Right lobe of liver (tissue), 6 donors: ENCODE measurements at regions not wholly inside any gene's neighbourhood (a gene's known extent, or its start where the extent isn't known, plus 50 kb on each side); places are given as distances from the start of the nearest gene placed in this dataset.
"Not testable (repeated sequence)": the region's sequence is repeated elsewhere in the genome, so short reads cannot be mapped to it uniquely, and the experiment has no call there.

Experiments
- ATAC-seq, 4 donors: fragments of 200-7000 bp; cut with Tn5 transposase; one replicate each; pipeline ENCODE4 v1.9.1; 2020; ENCODE audit warnings: mild to moderate bottlenecking in 4 of 4, moderate library complexity in 4 of 4
- DNase-seq, 3 donors: peaks; one replicate each; pipeline ENCODE4 v3.0.0-alpha.2; 2020
- H3K27ac ChIP-seq, 3 donors: fragments of 200-600 bp; one replicate each; pipeline ENCODE4 v1.8.0; 2022
- H3K27me3 ChIP-seq, 2 donors: fragments of 200-600 bp; one replicate each; pipeline ENCODE4 v1.8.0; 2022
- H3K36me3 ChIP-seq, 4 donors: fragments of 200-600 bp; sonication (generic) in 1 of 4; one replicate each; pipeline versions ENCODE4 v1.5.1 to v1.8.0; 2017 to 2022; ENCODE audit warnings: control low read depth in 1 of 4
- H3K4me1 ChIP-seq, 4 donors: fragments of 200-600 bp; sonication (generic) in 1 of 4; one replicate each; pipeline versions ENCODE4 v1.5.1 to v1.8.0; 2017 to 2022; ENCODE audit warnings: control low read depth in 1 of 4
- H3K4me3 ChIP-seq, 3 donors: fragments of 200-600 bp; one replicate each; pipeline ENCODE4 v1.8.0; 2022
- H3K9me3 ChIP-seq, 4 donors: fragments of 200-600 bp; sonication (generic) in 1 of 4; one replicate each; pipeline versions ENCODE4 v1.5.1 to v1.8.0; 2017 to 2022; ENCODE audit warnings: control low read depth in 1 of 4
- CTCF ChIP-seq, 4 donors: fragments of 200-600 bp in 3 of 4; fragments of 450-650 bp in 1 of 4; IDR thresholded peaks; one replicate each; pipeline versions ENCODE4 v1.5.1 to v1.8.0; 2016 to 2022; ENCODE audit warnings: antibody characterized with exemption in 4 of 4, mild to moderate bottlenecking in 2 of 4
- POLR2A ChIP-seq: fragments of 450-650 bp; IDR thresholded peaks from one replicate; pipeline ENCODE4 v1.6.1; 2017; ENCODE audit warnings: antibody characterized with exemption, mild to moderate bottlenecking
- WGBS: methylation state at CpG from one replicate; pipeline ENCODE4 v1.1.6; 2018; ENCODE audit warnings: low coverage, low lambda C conversion rate; ENCODE audit not compliant: insufficient coverage; ENCODE audit errors: missing lambda C conversion rate; 5-methylcytosine and 5-hydroxymethylcytosine counted together
- intact Hi-C, 2 donors: fragments of 100-400 bp; cut with DNase I; formaldehyde crosslinking; loops; one replicate each; pipeline versions ENCODE4 v1.11.2 to v1.14.1; 2022
- donor health status: DM: no; HTN: yes; CAD: no.
- donor health status: DM: no; HTN: no; CAD: no.
- donor health status: DM: no; HTN: no; CAD: no.
- donor health status: DM: no; HTN: yes; CAD: no.
- donor health status: DM: no; HTN: yes; CAD: no.

- WGBS, result 85% methylated on average over 7 of the region's 22 CpGs
- no peaks in the 10 kb centered on the region for H3K36me3 ChIP-seq
- no peak overlapping the region for H3K27ac ChIP-seq
- no peaks in the 10 kb centered on the region for H3K4me1 ChIP-seq
- intact Hi-C loops, result no loop called here
- no peaks in the 10 kb centered on the region for H3K27me3 ChIP-seq
- ATAC-seq (no peak), DNase-seq (peak in 2 of 3 donors; percentile 40 to 41)
- no peak for TF ChIP-seq CTCF (IDR thresholded peaks at IDR 0.05)
- no peak for TF ChIP-seq POLR2A
- H3K9me3 ChIP-seq, result no peaks in the 10 kb centered on the region
- no peak overlapping the region for H3K4me3 ChIP-seq
Measured at GRCh38 chr6:170139531-170139930, 151.3 kb downstream of the DLL1 start.

GRCh38 chr6:170139046-170139445 is 151.8 kb downstream of the DLL1 start:
- intact Hi-C loops, H3K4me3 ChIP-seq, H3K4me1 ChIP-seq, H3K9me3 ChIP-seq, H3K36me3 ChIP-seq, H3K27me3 ChIP-seq, ATAC-seq, H3K27ac ChIP-seq: not testable (repeated sequence)
- 93% methylated on average over 14 of the region's 24 CpGs for WGBS
- peak in 1 of 3 donors; percentile 22 for DNase-seq

GRCh38 chr6:170137911-170138910 is 152.7 kb downstream of the DLL1 start:
- no peaks in the 10 kb centered on the region for H3K9me3 ChIP-seq
- intact Hi-C loops, result no loop called here
- H3K27me3 ChIP-seq, result no peaks in the 10 kb centered on the region
- DNase-seq (peak in 2 of 3 donors; percentile 39 to 41), ATAC-seq (peak; percentile 10 to 32 (median 22))
- no peak overlapping the region for H3K4me3 ChIP-seq
- H3K36me3 ChIP-seq, result no peaks in the 10 kb centered on the region
- TF ChIP-seq CTCF (IDR thresholded peaks at IDR 0.05) (no peak), POLR2A (no peak)
- 76% methylated on average over 9 of the region's 40 CpGs for WGBS
- H3K4me1 ChIP-seq, result no peaks in the 10 kb centered on the region
- peak overlapping the region; percentile 29 to 54 (median 47) for H3K27ac ChIP-seq

- DNase-seq (peak; percentile 44 to 61 (median 59)), ATAC-seq (peak; percentile 72 to 77 (median 76))
- no peak for TF ChIP-seq POLR2A
- TF ChIP-seq CTCF (IDR thresholded peaks at IDR 0.05), result no peak
- intact Hi-C loops, result no loop called here
- no peaks in the 10 kb centered on the region for H3K36me3 ChIP-seq
- no peaks in the 10 kb centered on the region for H3K9me3 ChIP-seq
- no peaks in the 10 kb centered on the region for H3K4me1 ChIP-seq
- no peaks in the 10 kb centered on the region for H3K27me3 ChIP-seq
- H3K4me3 ChIP-seq, result no peak overlapping the region
- WGBS, result 56% methylated on average over 22 of the region's 50 CpGs
- H3K27ac ChIP-seq, result peak overlapping the region; percentile 29 to 54 (median 47)
Measured at GRCh38 chr6:170137176-170137891, 153.5 kb downstream of the DLL1 start.
